Liver (tissue), 8 donors: ENCODE measurements at regions not wholly inside any gene's neighbourhood (a gene's known extent, or its start where the extent isn't known, plus 50 kb on each side); places are given as distances from the start of the nearest gene placed in this dataset.

Source experiments
- DNase-seq: peaks from one replicate; pipeline ENCODE4 v3.0.0-alpha.2; 2017; ENCODE audit warnings: low spot score
- H3K27ac ChIP-seq, 2 donors: one replicate each; pipeline ENCODE4 v1.7.0; 2013; ENCODE audit warnings: inconsistent platforms in 2 of 2, low read length in 2 of 2, control low read depth in 1 of 2, low read depth in 1 of 2, mild to moderate bottlenecking in 1 of 2
- H3K27me3 ChIP-seq, 4 donors: one replicate each; pipeline versions ENCODE4 v1.6.1 to v1.7.0; 2013; ENCODE audit warnings: low read length in 3 of 4, inconsistent platforms in 1 of 4, mild to moderate bottlenecking in 1 of 4, moderate library complexity in 1 of 4; ENCODE audit not compliant: control insufficient read depth in 4 of 4, insufficient read depth in 4 of 4
- H3K36me3 ChIP-seq, 4 donors: one replicate each; pipeline versions ENCODE4 v1.6.1 to v1.7.0; 2013; ENCODE audit warnings: low read length in 3 of 4, mild to moderate bottlenecking in 3 of 4, low read depth in 1 of 4, moderate library complexity in 1 of 4; ENCODE audit not compliant: control insufficient read depth in 4 of 4, insufficient read depth in 3 of 4
- H3K4me1 ChIP-seq, 4 donors: one replicate each; pipeline versions ENCODE4 v1.6.1 to v1.7.0; 2013; ENCODE audit warnings: low read length in 3 of 4, mild to moderate bottlenecking in 3 of 4, moderate library complexity in 1 of 4; ENCODE audit not compliant: control insufficient read depth in 4 of 4, insufficient read depth in 4 of 4
- H3K4me3 ChIP-seq, 3 donors: one replicate each; pipeline versions ENCODE4 v1.6.1 to v1.7.0; 2013; ENCODE audit warnings: low read length in 3 of 3, control low read depth in 1 of 3, low read depth in 1 of 3, mild to moderate bottlenecking in 1 of 3
- H3K9ac ChIP-seq, 2 donors: one replicate each; pipeline ENCODE4 v1.7.0; 2013; ENCODE audit warnings: low read length in 2 of 2, mild to moderate bottlenecking in 2 of 2, moderate library complexity in 2 of 2, control low read depth in 1 of 2, low read depth in 1 of 2
- H3K9me3 ChIP-seq, 4 donors: one replicate each; pipeline versions ENCODE4 v1.6.1 to v1.7.0; 2013; ENCODE audit warnings: low read length in 3 of 4; ENCODE audit not compliant: control insufficient read depth in 4 of 4
- EGR1 ChIP-seq, 2 donors: IDR thresholded peaks; 2 replicates each; pipeline ENCODE4 v1.6.1; 2016 to 2018; ENCODE audit warnings: antibody characterized with exemption in 2 of 2, low read depth in 2 of 2
- FOXA2 ChIP-seq: IDR thresholded peaks from 2 replicates; pipeline ENCODE4 v1.6.1; 2016; ENCODE audit warnings: antibody characterized with exemption
- HNF4A ChIP-seq, 2 donors: conservative IDR thresholded peaks; 2 replicates each; pipeline ENCODE4 v1.6.1; 2016; ENCODE audit warnings: antibody characterized with exemption in 2 of 2, mild to moderate bottlenecking in 2 of 2
- JUND ChIP-seq, 2 donors: IDR thresholded peaks; 2 replicates each; pipeline ENCODE4 v1.6.1; 2016; ENCODE audit warnings: antibody characterized with exemption in 2 of 2
- RAD21 ChIP-seq, 2 donors: IDR thresholded peaks; 2 replicates each; pipeline ENCODE4 v1.6.1; 2016; ENCODE audit warnings: antibody characterized with exemption in 2 of 2, mild to moderate bottlenecking in 2 of 2
- SP1 ChIP-seq: IDR thresholded peaks from 2 replicates; pipeline ENCODE4 v1.6.1; 2018; ENCODE audit warnings: antibody characterized with exemption, mild to moderate bottlenecking
- TAF1 ChIP-seq: conservative IDR thresholded peaks from 2 replicates; pipeline ENCODE4 v1.6.1; 2016; ENCODE audit warnings: antibody characterized with exemption, mild to moderate bottlenecking
- YY1 ChIP-seq: IDR thresholded peaks from 2 replicates; pipeline ENCODE4 v1.6.1; 2016; ENCODE audit warnings: antibody characterized with exemption, mild to moderate bottlenecking
- WGBS: extraction: QIAGEN DNeasy Blood & Tissue Kit; methylation state at CpG from one replicate; pipeline ENCODE4 v1.1.7; 2013; 5-methylcytosine and 5-hydroxymethylcytosine counted together
- TF ChIP-seq, protein P1 (sequence below): fragments of 150-350 bp; IDR thresholded peaks from 2 replicates; pipeline ENCODE4 v1.5.1; 2017; ENCODE audit warnings: improper control_type of control experiment, low read depth, low read length; ENCODE audit not compliant: missing input control
- TF ChIP-seq, protein P2 (sequence below): IDR thresholded peaks from 2 replicates; pipeline ENCODE4 v1.6.1; 2016; ENCODE audit warnings: antibody characterized with exemption
- TF ChIP-seq, protein P3 (sequence below): IDR thresholded peaks from 2 replicates; pipeline ENCODE4 v1.6.1; 2016; ENCODE audit warnings: antibody characterized with exemption
- TF ChIP-seq, protein P4 (sequence below): IDR thresholded peaks from 2 replicates; pipeline ENCODE4 v1.6.1; 2016; ENCODE audit warnings: antibody characterized with exemption, mild to moderate bottlenecking
- TF ChIP-seq, protein P5 (sequence below): IDR thresholded peaks from 2 replicates; pipeline ENCODE4 v1.6.1; 2016; ENCODE audit warnings: antibody characterized with exemption
- donor health status: healthy.
- donor health status: healthy.
- donor health status: healthy.
- donor health status: healthy.
- donor health status: healthy.

DNA sequence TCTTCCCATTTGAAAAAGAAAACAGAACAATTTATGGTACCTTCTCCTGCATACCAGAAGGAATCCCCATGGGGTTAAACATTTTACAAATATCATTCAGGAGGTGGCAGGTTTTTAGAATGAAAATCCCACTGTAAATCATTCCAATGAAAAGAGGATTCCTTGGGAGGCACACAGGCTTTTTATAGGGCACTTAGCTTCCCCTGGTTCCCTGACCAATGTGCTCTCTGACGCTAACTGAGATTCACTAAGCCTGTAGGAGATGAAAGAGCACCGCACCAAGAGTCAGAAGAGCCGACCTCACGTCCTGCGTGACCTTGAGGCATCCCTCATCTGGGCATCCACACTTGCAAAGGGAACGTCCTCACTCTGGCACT, 82.5 kb downstream of the CMPK2 start:
- no peaks in the 10 kb centered on the region for H3K4me1 ChIP-seq
- H3K9ac ChIP-seq = no peak overlapping the region
- WGBS = 83% methylated on average over 6 of the region's 6 CpGs
- H3K27ac ChIP-seq = no peak overlapping the region
- no peak for DNase-seq
- no peaks in the 10 kb centered on the region for H3K36me3 ChIP-seq
- H3K4me3 ChIP-seq = no peak overlapping the region
- TF ChIP-seq RAD21 (IDR thresholded peaks at IDR 0.05) = no peak
- TF ChIP-seq, protein P1, sequence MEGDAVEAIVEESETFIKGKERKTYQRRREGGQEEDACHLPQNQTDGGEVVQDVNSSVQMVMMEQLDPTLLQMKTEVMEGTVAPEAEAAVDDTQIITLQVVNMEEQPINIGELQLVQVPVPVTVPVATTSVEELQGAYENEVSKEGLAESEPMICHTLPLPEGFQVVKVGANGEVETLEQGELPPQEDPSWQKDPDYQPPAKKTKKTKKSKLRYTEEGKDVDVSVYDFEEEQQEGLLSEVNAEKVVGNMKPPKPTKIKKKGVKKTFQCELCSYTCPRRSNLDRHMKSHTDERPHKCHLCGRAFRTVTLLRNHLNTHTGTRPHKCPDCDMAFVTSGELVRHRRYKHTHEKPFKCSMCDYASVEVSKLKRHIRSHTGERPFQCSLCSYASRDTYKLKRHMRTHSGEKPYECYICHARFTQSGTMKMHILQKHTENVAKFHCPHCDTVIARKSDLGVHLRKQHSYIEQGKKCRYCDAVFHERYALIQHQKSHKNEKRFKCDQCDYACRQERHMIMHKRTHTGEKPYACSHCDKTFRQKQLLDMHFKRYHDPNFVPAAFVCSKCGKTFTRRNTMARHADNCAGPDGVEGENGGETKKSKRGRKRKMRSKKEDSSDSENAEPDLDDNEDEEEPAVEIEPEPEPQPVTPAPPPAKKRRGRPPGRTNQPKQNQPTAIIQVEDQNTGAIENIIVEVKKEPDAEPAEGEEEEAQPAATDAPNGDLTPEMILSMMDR = no peak
- no peaks in the 10 kb centered on the region for H3K9me3 ChIP-seq
- H3K27me3 ChIP-seq = no peaks in the 10 kb centered on the region

DNA sequence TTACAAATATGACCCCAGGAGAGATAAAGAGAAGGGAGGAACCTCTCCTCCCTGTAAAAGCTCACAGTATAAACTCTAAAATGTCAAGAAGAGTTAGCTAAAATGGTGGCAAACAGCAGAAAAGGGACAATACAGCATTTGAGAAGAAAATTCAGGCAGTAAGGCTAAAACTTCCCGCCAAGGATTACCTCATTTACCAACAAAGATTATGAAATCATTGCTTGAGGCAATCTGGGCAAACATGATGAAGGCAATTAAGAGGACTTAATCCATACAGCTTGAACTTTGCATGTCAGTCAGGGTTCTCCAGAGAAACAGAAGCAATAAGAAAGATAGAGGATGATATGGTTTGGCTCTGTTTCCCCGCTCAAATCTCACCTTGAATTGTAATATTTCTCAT, 81.4 kb downstream of the CMPK2 start:
- DNase-seq = no peak
- Histone ChIP-seq H3K9ac (no peak overlapping the region), H3K4me3 (no peak overlapping the region), H3K27ac (no peak overlapping the region), H3K9me3 (no peaks in the 10 kb centered on the region), H3K36me3 (no peaks in the 10 kb centered on the region), H3K27me3 (no peaks in the 10 kb centered on the region), H3K4me1 (no peaks in the 10 kb centered on the region)
- no peak for TF ChIP-seq EGR1 (IDR thresholded peaks at IDR 0.05; ENCODE audit: low read depth in 2 of 2)
- no peak for TF ChIP-seq SP1
- no peak for TF ChIP-seq TAF1
- no peak for TF ChIP-seq JUND (IDR thresholded peaks at IDR 0.05)
- TF ChIP-seq, protein P2, sequence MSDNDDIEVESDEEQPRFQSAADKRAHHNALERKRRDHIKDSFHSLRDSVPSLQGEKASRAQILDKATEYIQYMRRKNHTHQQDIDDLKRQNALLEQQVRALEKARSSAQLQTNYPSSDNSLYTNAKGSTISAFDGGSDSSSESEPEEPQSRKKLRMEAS = no peak
- TF ChIP-seq, protein P3, sequence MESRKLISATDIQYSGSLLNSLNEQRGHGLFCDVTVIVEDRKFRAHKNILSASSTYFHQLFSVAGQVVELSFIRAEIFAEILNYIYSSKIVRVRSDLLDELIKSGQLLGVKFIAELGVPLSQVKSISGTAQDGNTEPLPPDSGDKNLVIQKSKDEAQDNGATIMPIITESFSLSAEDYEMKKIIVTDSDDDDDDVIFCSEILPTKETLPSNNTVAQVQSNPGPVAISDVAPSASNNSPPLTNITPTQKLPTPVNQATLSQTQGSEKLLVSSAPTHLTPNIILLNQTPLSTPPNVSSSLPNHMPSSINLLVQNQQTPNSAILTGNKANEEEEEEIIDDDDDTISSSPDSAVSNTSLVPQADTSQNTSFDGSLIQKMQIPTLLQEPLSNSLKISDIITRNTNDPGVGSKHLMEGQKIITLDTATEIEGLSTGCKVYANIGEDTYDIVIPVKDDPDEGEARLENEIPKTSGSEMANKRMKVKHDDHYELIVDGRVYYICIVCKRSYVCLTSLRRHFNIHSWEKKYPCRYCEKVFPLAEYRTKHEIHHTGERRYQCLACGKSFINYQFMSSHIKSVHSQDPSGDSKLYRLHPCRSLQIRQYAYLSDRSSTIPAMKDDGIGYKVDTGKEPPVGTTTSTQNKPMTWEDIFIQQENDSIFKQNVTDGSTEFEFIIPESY = no peak
- TF ChIP-seq HNF4A (conservative IDR thresholded peaks at IDR 0.05) = no peak
- no peak for TF ChIP-seq FOXA2
- TF ChIP-seq, protein P4, sequence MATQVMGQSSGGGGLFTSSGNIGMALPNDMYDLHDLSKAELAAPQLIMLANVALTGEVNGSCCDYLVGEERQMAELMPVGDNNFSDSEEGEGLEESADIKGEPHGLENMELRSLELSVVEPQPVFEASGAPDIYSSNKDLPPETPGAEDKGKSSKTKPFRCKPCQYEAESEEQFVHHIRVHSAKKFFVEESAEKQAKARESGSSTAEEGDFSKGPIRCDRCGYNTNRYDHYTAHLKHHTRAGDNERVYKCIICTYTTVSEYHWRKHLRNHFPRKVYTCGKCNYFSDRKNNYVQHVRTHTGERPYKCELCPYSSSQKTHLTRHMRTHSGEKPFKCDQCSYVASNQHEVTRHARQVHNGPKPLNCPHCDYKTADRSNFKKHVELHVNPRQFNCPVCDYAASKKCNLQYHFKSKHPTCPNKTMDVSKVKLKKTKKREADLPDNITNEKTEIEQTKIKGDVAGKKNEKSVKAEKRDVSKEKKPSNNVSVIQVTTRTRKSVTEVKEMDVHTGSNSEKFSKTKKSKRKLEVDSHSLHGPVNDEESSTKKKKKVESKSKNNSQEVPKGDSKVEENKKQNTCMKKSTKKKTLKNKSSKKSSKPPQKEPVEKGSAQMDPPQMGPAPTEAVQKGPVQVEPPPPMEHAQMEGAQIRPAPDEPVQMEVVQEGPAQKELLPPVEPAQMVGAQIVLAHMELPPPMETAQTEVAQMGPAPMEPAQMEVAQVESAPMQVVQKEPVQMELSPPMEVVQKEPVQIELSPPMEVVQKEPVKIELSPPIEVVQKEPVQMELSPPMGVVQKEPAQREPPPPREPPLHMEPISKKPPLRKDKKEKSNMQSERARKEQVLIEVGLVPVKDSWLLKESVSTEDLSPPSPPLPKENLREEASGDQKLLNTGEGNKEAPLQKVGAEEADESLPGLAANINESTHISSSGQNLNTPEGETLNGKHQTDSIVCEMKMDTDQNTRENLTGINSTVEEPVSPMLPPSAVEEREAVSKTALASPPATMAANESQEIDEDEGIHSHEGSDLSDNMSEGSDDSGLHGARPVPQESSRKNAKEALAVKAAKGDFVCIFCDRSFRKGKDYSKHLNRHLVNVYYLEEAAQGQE = no peak
- no peak for TF ChIP-seq YY1
- TF ChIP-seq, protein P5, sequence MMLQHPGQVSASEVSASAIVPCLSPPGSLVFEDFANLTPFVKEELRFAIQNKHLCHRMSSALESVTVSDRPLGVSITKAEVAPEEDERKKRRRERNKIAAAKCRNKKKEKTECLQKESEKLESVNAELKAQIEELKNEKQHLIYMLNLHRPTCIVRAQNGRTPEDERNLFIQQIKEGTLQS = no peak
- TF ChIP-seq, protein P1 = no peak
- WGBS = 77% methylated on average over 2 of the region's 2 CpGs
